CD4-positive, alpha-beta T cell treated with Interleukin-17A for 4 hours (primary cell): ENCODE measurements at regions not wholly inside any gene's neighbourhood (a gene's known extent, or its start where the extent isn't known, plus 50 kb on each side); places are given as distances from the start of the nearest gene placed in this dataset.

Experiments
- DNase-seq: peaks from one replicate; pipeline ENCODE4 v3.0.0-alpha.2; 2020; ENCODE audit warnings: mixed read lengths

- no peak for DNase-seq
Measured at GRCh38 chr18:78309924-78310323, 669.7 kb upstream of the SALL3 start.

GRCh38 chr18:78319264-78319663, 660.4 kb upstream of the SALL3 start:
- no peak for DNase-seq

DNA sequence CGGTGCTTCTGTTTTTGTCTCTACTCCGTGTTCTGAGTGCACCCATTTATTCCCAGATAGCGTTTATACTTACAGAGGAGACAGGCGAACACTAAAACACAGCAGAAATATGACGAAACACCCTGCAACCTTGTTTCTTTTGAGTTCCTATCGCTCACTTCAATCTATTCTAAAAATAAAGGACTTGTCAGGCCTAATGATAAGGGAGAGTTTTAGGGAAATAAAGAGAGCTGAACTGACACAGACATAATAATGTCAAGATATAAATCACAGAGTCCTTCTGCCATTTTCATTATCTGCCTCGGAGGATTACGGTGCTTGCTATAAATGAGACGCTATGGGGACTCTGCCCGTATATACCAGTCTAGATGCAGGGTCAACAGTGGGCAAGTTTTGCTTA, 659.7 kb upstream of the SALL3 start:
- DNase-seq, result no peak

- DNase-seq, result no peak
Measured at GRCh38 chr18:78321402-78321801, 658.2 kb upstream of the SALL3 start.

- no peak for DNase-seq
Measured at GRCh38 chr18:78323453-78324197, 656.0 kb upstream of the SALL3 start.

GRCh38 chr18:78327643-78328042, 652.0 kb upstream of the SALL3 start:
- DNase-seq, result no peak

GRCh38 chr18:78330766-78331165, 648.9 kb upstream of the SALL3 start:
- DNase-seq, result no peak

DNA sequence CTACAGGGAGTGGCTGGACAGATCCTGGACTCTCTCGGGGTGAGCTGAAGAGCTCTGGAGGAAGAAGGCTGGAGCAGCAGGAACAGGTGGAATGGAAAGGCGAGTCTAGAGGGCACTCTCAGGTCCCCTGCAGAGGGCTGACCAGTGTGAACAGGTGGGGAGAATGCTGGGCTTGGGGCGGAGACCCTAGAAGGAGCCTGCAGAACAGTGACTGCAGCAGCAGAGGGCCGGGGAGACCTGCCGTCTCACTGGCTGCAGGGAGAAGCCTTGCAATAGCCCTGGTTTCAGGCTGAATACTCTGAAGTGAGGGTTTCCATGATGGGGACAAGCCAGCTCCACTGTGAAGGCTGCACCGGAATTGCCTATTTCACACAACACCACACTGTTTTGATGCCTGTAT, 626.7 kb upstream of the SALL3 start:
- no peak for DNase-seq

GRCh38 chr18:78362198-78362597, 617.4 kb upstream of the SALL3 start:
- no peak for DNase-seq

GRCh38 chr18:78363556-78364387, 615.8 kb upstream of the SALL3 start:
- no peak for DNase-seq

DNA sequence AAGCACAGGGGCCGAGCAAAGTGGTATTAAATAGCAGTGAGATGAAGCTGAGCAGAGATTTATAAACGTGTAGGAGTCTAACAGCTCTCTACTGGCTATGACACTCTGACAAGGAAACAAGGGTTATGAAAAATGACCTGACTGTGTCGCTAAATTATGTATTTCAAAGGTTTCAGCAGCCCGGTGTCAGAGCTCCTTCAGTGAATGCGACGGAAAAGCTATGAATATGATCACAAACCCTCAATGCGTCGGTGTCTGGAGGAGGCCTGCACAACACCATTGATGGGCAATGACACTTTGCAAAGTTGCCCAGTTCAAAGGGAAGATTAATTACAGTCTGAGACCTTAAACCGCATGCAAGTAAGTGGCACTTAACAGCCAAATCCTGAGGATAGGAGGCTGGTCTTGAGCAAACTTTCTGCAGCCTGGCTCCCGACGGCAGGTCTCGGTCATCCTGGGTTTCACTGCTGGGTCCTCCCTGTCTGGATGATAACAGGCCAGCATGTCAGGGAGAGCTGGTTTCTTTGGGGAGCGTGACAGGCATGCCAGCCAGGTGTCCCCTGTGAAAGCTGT, 615.1 kb upstream of the SALL3 start:
- DNase-seq, result no peak

DNA sequence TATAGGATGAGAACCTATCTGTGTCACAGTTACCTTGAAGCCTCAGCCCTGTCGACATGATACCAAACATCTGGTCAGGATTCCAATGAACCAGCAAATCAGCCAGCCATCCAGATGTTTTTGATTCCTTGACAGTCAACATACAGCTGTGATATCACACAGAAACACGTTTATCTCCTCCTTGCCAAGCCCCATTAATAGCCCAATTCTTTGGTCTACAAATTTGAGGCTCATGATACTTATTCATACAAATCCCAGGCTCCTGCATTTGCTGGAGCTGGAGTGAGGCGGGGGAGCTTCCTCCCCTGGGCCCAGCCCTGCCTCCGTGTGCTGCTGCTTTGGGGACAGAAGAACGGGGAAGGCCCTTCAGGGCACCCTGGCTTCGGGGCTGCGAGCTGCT, 611.6 kb upstream of the SALL3 start:
- no peak for DNase-seq

- no peak for DNase-seq
Measured at GRCh38 chr18:78368726-78369125, 610.9 kb upstream of the SALL3 start.

DNA sequence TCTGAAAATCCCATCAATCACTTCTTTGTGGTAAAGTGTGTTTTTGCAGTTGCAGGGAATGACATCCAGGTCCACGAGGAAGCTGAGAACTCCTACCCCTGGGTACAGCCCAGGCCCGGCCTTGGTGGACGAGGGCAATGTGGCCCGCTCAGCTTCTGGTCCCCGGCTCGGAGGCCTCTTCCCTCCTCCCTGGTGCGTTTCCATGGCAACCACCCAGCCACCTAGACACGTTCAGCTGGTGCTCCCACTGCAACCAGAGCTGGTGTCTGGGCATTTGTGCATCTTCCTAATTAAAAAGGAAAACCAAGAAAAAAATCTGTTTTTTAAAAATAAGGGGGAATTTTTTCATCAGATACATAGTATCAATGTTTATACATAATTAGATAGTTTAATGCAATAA, 603.6 kb upstream of the SALL3 start:
- no peak for DNase-seq

DNA sequence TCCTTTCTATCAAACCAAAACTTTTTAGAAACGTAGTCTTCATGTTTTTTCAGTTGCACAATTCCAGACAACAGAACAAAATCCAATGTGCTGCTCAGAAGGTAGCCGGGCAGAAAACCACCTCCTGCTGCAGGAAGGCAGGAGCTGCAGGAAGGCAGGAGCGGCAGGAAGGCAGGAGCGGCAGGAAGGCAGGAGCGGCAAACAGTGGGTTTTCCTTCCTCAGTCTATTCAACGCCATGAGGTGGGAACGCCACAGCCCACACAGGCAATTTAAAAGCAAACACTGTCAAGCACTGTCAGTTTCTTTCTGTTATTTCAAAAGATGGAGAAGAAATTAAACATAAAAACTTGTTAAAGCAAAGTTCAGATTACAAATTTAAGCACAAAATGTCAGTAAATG, 601.2 kb upstream of the SALL3 start:
- DNase-seq, result no peak

DNA sequence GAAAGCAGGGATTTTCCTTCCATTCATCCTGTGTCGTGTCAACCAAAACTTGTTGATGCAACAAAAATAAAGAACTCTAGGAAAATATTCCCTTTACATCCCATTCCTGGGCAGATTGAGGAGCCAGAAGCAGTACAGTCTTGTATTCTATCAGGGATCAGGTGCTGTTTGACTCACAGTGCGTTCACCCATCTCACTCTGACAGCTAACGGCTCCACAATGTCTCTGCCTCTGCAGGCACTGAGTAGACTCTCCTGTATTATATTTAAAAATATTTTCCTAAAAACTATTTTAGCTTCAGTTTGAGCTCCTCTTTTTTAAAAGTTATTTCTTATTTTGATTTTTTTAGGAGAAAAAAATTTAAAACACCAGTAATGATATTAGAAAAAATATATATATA, 600.6 kb upstream of the SALL3 start:
- DNase-seq, result no peak

DNA sequence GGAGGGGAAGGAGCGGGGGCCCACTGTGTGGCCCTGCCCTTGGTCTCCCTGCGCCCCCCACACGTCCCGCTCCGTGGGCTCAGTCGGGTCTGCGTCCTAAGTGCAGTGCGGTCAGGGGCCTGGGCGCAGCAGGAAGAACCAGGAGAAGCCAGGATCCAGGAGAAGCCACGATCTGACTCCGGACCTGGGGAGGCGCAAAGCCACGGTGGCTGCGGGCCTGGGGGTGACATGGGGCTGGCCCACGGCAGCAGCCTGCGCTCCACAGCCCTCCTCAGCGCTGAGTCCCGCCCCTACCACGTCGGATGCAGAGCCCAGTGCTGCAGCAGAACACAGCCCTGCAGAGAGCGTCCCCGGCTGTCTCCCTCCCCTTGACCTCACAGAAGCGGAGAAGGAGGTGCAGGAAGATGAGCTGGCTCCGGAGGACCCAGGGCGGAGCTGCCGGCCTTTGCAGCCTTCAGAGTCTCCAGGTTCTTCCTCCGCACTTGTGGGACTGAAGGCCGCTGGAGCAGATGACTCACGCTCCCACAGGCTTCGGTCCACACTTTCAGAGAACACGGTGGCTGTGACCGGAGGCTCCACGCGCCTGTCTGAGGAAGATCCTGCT, 589.2 kb upstream of the SALL3 start:
- DNase-seq, result no peak

DNA sequence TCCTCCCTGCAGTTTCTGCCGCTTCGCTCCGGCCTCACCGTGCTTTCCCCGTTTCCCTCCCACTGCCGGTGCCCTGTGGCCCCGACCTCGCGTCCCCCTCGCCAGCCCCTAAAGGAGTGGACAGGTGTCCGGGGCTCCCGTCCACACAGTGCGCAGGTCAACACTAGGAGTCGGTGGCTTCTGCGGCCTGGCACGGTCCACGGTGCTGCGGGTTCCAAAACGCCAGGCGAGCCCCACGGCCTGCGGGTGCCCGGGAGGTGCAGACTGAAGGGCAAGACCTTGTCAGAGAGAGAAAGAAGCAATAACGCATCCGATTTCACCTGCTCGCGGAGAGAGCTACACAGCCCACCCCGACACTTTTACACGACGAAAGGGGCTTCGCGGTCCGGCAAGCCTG, 588.7 kb upstream of the SALL3 start:
- no peak for DNase-seq

DNA sequence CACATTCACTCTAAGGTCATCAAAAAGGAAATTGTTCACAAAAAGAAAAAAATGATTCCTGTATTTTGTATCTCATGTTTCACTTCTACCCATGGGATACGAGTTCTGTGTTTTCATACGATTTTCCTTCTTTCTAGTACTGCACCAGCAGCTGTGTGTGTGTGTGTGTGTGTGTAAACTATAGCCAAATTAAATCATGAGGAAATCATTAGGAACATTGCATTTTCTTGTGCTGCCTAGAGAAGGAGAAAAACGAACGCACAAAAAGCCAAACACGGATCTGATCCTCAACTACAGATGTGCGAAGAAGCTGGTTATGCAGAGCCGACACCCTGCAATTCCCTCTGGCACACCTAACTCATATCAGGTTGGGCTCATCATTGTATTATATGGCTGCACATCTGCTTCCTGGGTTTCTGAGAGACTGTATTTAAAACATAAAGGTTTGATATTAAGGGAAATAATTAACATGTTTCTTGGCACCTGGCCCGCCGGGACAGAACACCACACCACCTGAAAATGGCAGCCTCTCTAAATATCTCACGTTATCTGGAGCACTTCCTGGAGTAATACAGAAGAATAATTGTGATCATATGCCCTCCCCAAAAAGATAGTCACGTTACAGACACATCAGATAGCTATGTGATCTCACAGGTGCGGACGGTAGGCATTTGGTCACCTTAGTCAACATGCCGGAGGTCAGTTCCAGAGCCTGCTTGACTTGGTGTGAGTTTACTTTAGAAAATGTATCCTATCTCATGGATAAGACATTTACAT, 586.3 kb upstream of the SALL3 start:
- DNase-seq, result no peak

- DNase-seq, result no peak
Measured at GRCh38 chr18:78396077-78396476, 583.5 kb upstream of the SALL3 start.

- no peak for DNase-seq
Measured at GRCh38 chr18:78396756-78397155, 582.9 kb upstream of the SALL3 start.

DNA sequence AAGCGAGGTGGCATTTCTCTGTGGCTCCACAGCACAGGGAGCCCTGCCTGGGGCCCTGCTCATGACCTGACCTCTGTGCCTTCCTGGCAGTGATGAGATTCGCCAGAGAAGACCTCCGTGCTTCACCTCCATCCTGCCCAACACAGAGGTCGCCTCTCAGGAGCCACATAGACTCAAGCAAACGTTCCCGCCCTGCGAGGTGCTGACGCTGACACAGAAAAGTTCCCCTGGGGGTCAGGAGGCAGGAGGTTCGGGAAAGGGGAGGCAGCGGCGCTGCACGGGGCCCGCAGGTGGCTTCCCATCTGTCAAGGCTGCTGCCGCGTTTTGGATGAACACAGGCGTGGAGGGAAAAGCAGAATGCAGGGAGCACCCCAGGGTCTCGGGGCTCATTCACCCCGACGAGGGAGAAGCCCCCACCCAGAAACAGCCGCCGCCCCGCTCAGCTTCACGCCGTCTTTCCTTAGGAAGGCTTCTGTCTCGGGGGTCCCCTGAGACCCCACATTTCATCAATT, 579.6 kb upstream of the SALL3 start:
- no peak for DNase-seq

DNA sequence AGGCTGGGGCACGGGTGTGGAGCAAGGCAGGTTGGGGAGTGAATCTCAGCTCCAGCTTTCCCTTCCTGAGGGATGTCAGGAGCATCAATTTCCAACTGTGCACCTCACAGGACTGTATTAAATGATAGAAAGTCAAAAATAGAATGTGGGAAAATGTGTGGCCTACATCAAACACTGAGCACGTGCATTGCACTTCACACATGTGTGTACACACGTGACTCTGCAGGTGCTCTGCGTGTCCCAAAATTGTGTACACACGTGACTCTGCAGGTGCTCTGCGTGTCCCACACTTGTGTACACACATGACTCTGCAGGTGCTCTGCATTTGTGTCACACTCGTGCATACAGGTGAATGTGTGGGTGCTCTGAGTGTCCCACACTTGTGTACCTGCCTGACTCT, 577.2 kb upstream of the SALL3 start:
- DNase-seq, result no peak
